IMR-90 (cell line): ENCODE measurements at regions not wholly inside any gene's neighbourhood (a gene's known extent, or its start where the extent isn't known, plus 50 kb on each side); places are given as distances from the start of the nearest gene placed in this dataset.

Source experiments
- BHLHE40 ChIP-seq: fragments of 150-350 bp; IDR thresholded peaks from 2 replicates; pipeline ENCODE4 v1.6.1; 2016; ENCODE audit warnings: mild to moderate bottlenecking, low read depth, low read length
- CEBPB ChIP-seq: IDR thresholded peaks from 2 replicates; pipeline ENCODE4 v1.6.1; 2012; ENCODE audit warnings: low read depth, low read length, improper control_type of control experiment
- FOS ChIP-seq: fragments of 150-350 bp; IDR thresholded peaks from 2 replicates; pipeline ENCODE4 v1.6.1; 2016; ENCODE audit warnings: low read depth, low read length
- MAZ ChIP-seq: IDR thresholded peaks from 2 replicates; pipeline ENCODE4 v1.6.1; 2012; ENCODE audit warnings: low read depth, mild to moderate bottlenecking, low read length, improper control_type of control experiment, moderate library complexity, borderline replicate concordance
- MXI1 ChIP-seq: IDR thresholded peaks from 2 replicates; pipeline ENCODE4 v1.6.1; 2012; ENCODE audit warnings: low read depth, mild to moderate bottlenecking, low read length, moderate library complexity, borderline replicate concordance
- POLR2A ChIP-seq: IDR thresholded peaks from 2 replicates; pipeline ENCODE4 v1.6.1; 2012; ENCODE audit warnings: mild to moderate bottlenecking, low read depth, low read length
- RAD21 ChIP-seq: IDR thresholded peaks from 2 replicates; pipeline ENCODE4 v1.6.1; 2012; ENCODE audit warnings: low read length, improper control_type of control experiment
- RCOR1 ChIP-seq: IDR thresholded peaks from 2 replicates; pipeline ENCODE4 v1.6.1; 2012; ENCODE audit warnings: mild to moderate bottlenecking, low read length, improper control_type of control experiment; ENCODE audit not compliant: insufficient replicate concordance
- RFX5 ChIP-seq: IDR thresholded peaks from 2 replicates; pipeline ENCODE4 v1.8.0; 2012; ENCODE audit warnings: low read depth, mild to moderate bottlenecking, low read length, moderate library complexity
- USF2 ChIP-seq: fragments of 150-350 bp; IDR thresholded peaks from 2 replicates; pipeline ENCODE4 v1.6.1; 2017; ENCODE audit warnings: mild to moderate bottlenecking, antibody characterized with exemption, low read length, low read depth
- TF ChIP-seq, protein P1 (sequence below): conservative IDR thresholded peaks from 2 replicates; pipeline ENCODE4 v1.5.1; 2012; ENCODE audit warnings: mild to moderate bottlenecking, low read depth, low read length, improper control_type of control experiment

DNA sequence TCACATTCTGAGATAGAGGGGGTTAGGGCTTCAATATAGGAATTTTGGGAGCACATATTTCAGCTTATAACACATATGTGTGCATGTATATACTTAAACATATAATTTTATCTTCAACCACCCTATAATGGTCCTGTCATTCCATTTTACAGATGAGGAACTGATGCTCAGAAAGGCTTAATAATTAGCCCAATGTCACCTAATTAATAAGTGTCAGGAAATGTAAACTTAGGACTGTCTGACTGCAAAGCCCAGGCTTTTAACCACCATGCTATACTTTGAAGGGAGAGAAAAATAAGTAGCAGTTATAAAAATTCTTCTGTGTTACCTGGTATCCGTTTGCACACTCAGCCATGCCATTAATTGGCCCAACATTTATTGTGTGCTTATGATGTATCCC lies 172.6 kb downstream of the SKIDA1 start:
- no peak for TF ChIP-seq POLR2A
- TF ChIP-seq, protein P1, sequence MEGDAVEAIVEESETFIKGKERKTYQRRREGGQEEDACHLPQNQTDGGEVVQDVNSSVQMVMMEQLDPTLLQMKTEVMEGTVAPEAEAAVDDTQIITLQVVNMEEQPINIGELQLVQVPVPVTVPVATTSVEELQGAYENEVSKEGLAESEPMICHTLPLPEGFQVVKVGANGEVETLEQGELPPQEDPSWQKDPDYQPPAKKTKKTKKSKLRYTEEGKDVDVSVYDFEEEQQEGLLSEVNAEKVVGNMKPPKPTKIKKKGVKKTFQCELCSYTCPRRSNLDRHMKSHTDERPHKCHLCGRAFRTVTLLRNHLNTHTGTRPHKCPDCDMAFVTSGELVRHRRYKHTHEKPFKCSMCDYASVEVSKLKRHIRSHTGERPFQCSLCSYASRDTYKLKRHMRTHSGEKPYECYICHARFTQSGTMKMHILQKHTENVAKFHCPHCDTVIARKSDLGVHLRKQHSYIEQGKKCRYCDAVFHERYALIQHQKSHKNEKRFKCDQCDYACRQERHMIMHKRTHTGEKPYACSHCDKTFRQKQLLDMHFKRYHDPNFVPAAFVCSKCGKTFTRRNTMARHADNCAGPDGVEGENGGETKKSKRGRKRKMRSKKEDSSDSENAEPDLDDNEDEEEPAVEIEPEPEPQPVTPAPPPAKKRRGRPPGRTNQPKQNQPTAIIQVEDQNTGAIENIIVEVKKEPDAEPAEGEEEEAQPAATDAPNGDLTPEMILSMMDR = no peak
- no peak for TF ChIP-seq RCOR1
- no peak for TF ChIP-seq RFX5
- no peak for TF ChIP-seq USF2
- no peak for TF ChIP-seq CEBPB
- TF ChIP-seq MXI1 = no peak
- TF ChIP-seq RAD21 = no peak
- no peak for TF ChIP-seq BHLHE40
- TF ChIP-seq FOS = no peak
- TF ChIP-seq MAZ = no peak
